Heart left ventricle (tissue), 16 donors: ENCODE measurements at regions not wholly inside any gene's neighbourhood (a gene's known extent, or its start where the extent isn't known, plus 50 kb on each side); places are given as distances from the start of the nearest gene placed in this dataset.
A peak's percentile ranks its signal among the peaks of the same experiment; 100 is the strongest.

Experiments used
- ATAC-seq, 4 donors: fragments of 200-7000 bp; cut with Tn5 transposase; one replicate each; pipeline ENCODE4 v1.9.1; 2020 to 2022; ENCODE audit warnings: moderate library complexity in 4 of 4, mild to moderate bottlenecking in 3 of 4, moderate number of reproducible peaks in 1 of 4
- DNase-seq, 5 donors: peaks; one replicate each; pipeline ENCODE4 v3.0.0-alpha.2; 2020
- H3K27ac ChIP-seq, 12 donors: fragments of 200-600 bp; sonication (generic) in 4 of 12; one replicate each; pipeline versions ENCODE4 v1.5.0 to v1.8.0; 2016 to 2022; ENCODE audit warnings: mild to moderate bottlenecking in 2 of 12
- H3K27me3 ChIP-seq, 9 donors: fragments of 200-600 bp; sonication (generic) in 2 of 9; one replicate each; pipeline versions ENCODE4 v1.5.1 to v1.8.0; 2016 to 2022; ENCODE audit warnings: mild to moderate bottlenecking in 3 of 9
- H3K36me3 ChIP-seq, 9 donors: fragments of 200-600 bp; sonication (generic) in 2 of 9; one replicate each; pipeline versions ENCODE4 v1.5.0 to v1.8.0; 2018 to 2022; ENCODE audit warnings: mild to moderate bottlenecking in 2 of 9
- H3K4me1 ChIP-seq, 12 donors: fragments of 200-600 bp; sonication (generic) in 4 of 12; one replicate each; pipeline versions ENCODE4 v1.5.0 to v1.8.0; 2016 to 2022; ENCODE audit warnings: mild to moderate bottlenecking in 3 of 12
- H3K4me3 ChIP-seq, 12 donors: fragments of 200-600 bp; sonication (generic) in 4 of 12; one replicate each; pipeline versions ENCODE4 v1.5.0 to v1.8.0; 2017 to 2022; ENCODE audit warnings: mild to moderate bottlenecking in 9 of 12, moderate library complexity in 4 of 12
- H3K9me3 ChIP-seq, 12 donors: fragments of 200-600 bp; sonication (generic) in 4 of 12; one replicate each; pipeline versions ENCODE4 v1.5.0 to v1.8.0; 2016 to 2022; ENCODE audit warnings: mild to moderate bottlenecking in 1 of 12
- POLR2A ChIP-seq, 2 donors: fragments of 450-650 bp; IDR thresholded peaks; one replicate each; pipeline ENCODE4 v1.6.1; 2017; ENCODE audit warnings: antibody characterized with exemption in 2 of 2, mild to moderate bottlenecking in 2 of 2, moderate library complexity in 2 of 2
- WGBS, 4 donors: extraction: QIAGEN DNeasy Blood & Tissue Kit in 2 of 4; methylation state at CpG; one replicate each; pipeline versions ENCODE4 v1.1.5 to v1.1.7; 2013 to 2018; 5-methylcytosine and 5-hydroxymethylcytosine counted together
- intact Hi-C, 10 donors: fragments of 100-400 bp; cut with DNase I; formaldehyde crosslinking; loops; one replicate each; pipeline versions ENCODE4 v1.11.1 to v1.14.2; 2022
- TF ChIP-seq, protein P1 (sequence below), 12 donors: fragments of 200-600 bp; sonication (generic) in 4 of 12; IDR thresholded peaks; one replicate each; pipeline versions ENCODE4 v1.5.0 to v1.8.0; 2018 to 2022; ENCODE audit warnings: antibody characterized with exemption in 12 of 12, mild to moderate bottlenecking in 5 of 12
- donor health status: ischemic (EF 13 %, LVEDD 7.1; RV severe dilation, severe dysfunction).
- donor health status: healthy with polysubstance abuse.
- donor health status: DM: no; HTN: yes; CAD: no.
- donor health status: DM: no; HTN: no; CAD: no.
- donor health status: ischemic (EF 25% LVEDD 6.9; RV normal size, moderate dysfunction).
- donor health status: ischemic (EF 25% LVEDD 5.7; RV mildly dilated, moderate dysfunction).
- donor health status: healthy.
- donor health status: DM: yes; HTN: yes; CAD: no.
- donor health status: ischemic (EF 35%, LVEDD 5.7; RV mildly dilated, moderate dysfunction).
- donor health status: nonischemic (EF 11% LVEDD 7.7; RV severe dilation, severe dysfunction).
- donor health status: DM: yes; HTN: yes; CAD: no.
- donor health status: PGD.
- donor health status: ischemic (EF 29% LVEDD 5.4; RV normal size, mild dysfunction).
- donor health status: nonischemic (EF 23%, LVEDD 6.1; RV moderate dilation, normal function).

DNA sequence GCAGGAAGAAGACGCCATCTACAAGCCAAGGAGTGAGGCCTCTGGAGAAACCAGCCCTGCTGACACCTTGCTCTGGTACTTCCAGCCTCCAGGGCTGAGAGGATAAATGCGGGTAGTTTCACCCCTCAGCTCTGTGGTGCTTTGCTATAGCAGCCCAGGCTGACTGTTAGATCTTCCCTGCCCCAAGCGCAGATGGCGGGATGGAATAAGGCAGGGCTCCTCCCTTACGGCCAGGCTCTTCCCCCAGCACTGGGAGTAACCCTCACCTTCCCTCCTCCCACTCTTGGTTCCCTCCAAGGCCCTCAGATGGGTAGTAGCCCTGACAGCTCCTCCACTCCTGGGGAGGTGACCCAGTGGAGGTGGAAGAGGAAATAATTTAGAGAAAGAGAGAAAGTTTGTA, 285.1 kb downstream of the GADD45G start:
- Histone ChIP-seq H3K27ac (no peak overlapping the region), H3K4me1 (peaks cover 0 to 44% (median 22%) of the 10 kb centered on the region in 12 donors)

DNA sequence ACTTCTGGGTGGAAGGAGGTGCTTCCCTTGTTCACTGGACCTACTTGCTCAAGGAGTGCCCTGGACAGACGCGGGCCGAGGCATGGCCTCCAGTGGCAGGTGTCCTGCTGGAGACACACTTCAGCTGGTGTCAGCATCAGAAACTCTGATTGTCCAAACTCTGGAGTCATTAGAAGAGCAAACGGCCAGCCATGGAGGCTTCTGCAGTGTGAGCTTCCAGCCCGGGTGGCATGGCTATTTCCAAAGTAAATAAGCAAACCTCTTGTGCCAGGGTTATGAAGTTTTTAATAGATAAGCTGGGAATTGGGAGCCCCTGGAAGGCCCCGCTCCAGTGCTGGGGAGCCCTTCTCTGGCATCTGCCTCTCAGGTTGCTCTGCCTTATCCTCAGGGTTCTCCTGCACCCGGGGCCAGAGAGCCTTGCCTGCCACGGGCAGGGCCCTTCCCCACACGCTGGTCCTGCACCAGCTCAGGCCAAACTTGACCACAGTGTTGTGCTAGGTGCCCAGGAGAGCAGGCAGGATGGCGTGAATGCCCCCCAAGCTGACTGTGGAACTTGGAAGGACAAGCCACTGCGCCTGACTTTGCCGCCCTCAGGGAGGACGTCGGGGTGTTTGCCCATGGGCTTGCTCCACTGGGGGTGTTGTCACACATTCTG, 285.6 kb downstream of the GADD45G start:
- intact Hi-C loops: no loop called here
- ATAC-seq: no peak

More for the DNA sequence above, 285.1 kb downstream of the GADD45G start:
- no peak for ATAC-seq
- H3K9me3 ChIP-seq: no peaks in the 10 kb centered on the region
- WGBS, 4 donors: 87 to 99% (median 89%) methylated on average over 5 of the region's 5 CpGs
- no peaks in the 10 kb centered on the region for H3K27me3 ChIP-seq
- DNase-seq: peak in 1 of 5 donors; percentile 2
- H3K4me3 ChIP-seq: no peak overlapping the region
- TF ChIP-seq POLR2A (IDR thresholded peaks at IDR 0.05): no peak
- TF ChIP-seq, protein P1, sequence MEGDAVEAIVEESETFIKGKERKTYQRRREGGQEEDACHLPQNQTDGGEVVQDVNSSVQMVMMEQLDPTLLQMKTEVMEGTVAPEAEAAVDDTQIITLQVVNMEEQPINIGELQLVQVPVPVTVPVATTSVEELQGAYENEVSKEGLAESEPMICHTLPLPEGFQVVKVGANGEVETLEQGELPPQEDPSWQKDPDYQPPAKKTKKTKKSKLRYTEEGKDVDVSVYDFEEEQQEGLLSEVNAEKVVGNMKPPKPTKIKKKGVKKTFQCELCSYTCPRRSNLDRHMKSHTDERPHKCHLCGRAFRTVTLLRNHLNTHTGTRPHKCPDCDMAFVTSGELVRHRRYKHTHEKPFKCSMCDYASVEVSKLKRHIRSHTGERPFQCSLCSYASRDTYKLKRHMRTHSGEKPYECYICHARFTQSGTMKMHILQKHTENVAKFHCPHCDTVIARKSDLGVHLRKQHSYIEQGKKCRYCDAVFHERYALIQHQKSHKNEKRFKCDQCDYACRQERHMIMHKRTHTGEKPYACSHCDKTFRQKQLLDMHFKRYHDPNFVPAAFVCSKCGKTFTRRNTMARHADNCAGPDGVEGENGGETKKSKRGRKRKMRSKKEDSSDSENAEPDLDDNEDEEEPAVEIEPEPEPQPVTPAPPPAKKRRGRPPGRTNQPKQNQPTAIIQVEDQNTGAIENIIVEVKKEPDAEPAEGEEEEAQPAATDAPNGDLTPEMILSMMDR (IDR thresholded peaks at IDR 0.05): no peak
- H3K36me3 ChIP-seq: no peaks in the 10 kb centered on the region
- intact Hi-C loops: no loop called here

DNA sequence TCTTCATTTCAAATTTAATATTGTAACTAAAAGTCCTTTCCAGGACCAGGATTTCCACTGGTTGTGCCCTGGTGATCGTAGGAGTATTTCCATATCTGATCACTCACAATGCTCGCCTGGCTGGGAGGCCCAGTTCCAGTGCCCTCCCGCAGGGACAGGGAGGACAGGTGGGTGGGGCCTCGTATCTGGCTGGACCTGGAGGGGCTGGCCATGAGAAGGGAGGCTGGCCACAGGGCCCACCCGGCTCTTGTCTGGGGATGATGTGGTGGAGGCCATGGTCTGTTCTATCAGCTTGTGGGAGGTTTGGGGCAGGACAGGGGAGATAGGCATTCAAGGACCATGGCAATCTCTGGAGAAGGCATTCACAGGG, 286.4 kb downstream of the GADD45G start:
- no peaks in the 10 kb centered on the region for H3K27me3 ChIP-seq
- DNase-seq (peak in 2 of 5 donors; percentile 24 to 54), ATAC-seq (peak in 3 of 4 donors; percentile 16 to 32 (median 19))
- intact Hi-C loops: no loop called here
- WGBS, 4 donors: 61 to 81% (median 73%) methylated on average over 5 of the region's 5 CpGs
- peaks cover 0 to 37% (median 18%) of the 10 kb centered on the region in 12 donors for H3K4me1 ChIP-seq
- TF ChIP-seq, protein P1 (IDR thresholded peaks at IDR 0.05): no peak
- no peak for TF ChIP-seq POLR2A (IDR thresholded peaks at IDR 0.05)
- no peaks in the 10 kb centered on the region for H3K36me3 ChIP-seq
- H3K9me3 ChIP-seq: no peaks in the 10 kb centered on the region
- no peak overlapping the region for H3K4me3 ChIP-seq
- H3K27ac ChIP-seq: peak overlapping the region; percentile 59 to 84 (median 74)

More for the DNA sequence above, 285.6 kb downstream of the GADD45G start:
- H3K4me1 ChIP-seq: peaks cover 0 to 40% (median 19%) of the 10 kb centered on the region in 12 donors
- no peak for TF ChIP-seq POLR2A (IDR thresholded peaks at IDR 0.05)
- TF ChIP-seq, protein P1 (IDR thresholded peaks at IDR 0.05): no peak
- 78 to 83% (median 79%) methylated on average over 8 to 14 of the region's 14 CpGs for WGBS, 4 donors
- no peaks in the 10 kb centered on the region for H3K27me3 ChIP-seq
- no peaks in the 10 kb centered on the region for H3K36me3 ChIP-seq
- H3K9me3 ChIP-seq: no peaks in the 10 kb centered on the region
- H3K4me3 ChIP-seq: no peak overlapping the region
- DNase-seq: peak in 1 of 5 donors; percentile 3
- H3K27ac ChIP-seq: peak overlapping the region in 6 of 12 donors; percentile 72 to 78 (median 74)

DNA sequence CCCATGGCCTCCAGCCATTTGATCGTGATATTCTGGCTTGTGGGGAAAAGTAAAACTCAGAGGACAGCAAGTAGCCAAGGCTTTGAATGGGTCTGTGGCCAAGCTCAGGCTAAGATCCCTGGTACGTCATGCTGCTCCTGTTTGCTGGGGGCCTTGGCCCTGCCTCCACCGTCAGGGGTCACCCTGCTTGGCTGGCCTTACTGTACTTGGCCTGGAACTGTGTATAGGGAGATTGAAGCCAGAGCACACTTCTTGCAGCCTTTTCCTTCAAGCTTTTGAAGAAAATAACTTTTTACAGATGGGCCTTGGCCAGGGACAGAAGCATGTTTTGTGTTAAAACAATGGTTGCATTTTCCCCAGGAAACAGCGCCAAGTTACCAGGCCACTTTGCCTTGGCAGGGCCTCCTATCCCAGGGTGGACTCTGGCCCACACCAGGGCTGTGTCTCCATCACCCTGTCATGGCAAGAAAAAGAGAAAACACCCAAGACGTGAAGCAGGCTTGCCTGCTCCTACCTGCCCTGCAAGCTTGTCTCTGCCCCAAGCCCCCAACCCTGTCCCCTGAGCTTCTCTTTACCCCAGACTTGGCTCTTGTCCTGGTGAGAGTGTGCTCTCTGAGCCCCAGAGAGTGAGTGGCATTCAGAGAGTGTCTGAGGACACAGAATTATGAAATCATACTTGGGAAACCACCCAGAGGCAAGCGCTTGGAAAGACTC, 286.9 kb downstream of the GADD45G start:
- H3K4me3 ChIP-seq: no peak overlapping the region
- no peaks in the 10 kb centered on the region for H3K9me3 ChIP-seq
- no peaks in the 10 kb centered on the region for H3K36me3 ChIP-seq
- WGBS, 4 donors: 23 to 36% (median 34%) methylated on average over 6 of the region's 6 CpGs
- peak overlapping the region; percentile 59 to 84 (median 74) for H3K27ac ChIP-seq
- peak; percentile 77 to 90 (median 88) for ATAC-seq
- H3K4me1 ChIP-seq: peaks cover 0 to 33% (median 17%) of the 10 kb centered on the region in 12 donors
- TF ChIP-seq, protein P1 (IDR thresholded peaks at IDR 0.05): no peak
- no peak for TF ChIP-seq POLR2A (IDR thresholded peaks at IDR 0.05)
- peak in 3 of 5 donors; percentile 61 to 64 (median 62) for DNase-seq
- intact Hi-C loops: no loop called here
- peaks cover 0 to under 1% (median 0%) of the 10 kb centered on the region in 9 donors for H3K27me3 ChIP-seq
